ENCODE measurements at regions not wholly inside any gene's neighbourhood (a gene's known extent, or its start where the extent isn't known, plus 50 kb on each side); places are given as distances from the start of the nearest gene placed in this dataset.

DNA sequence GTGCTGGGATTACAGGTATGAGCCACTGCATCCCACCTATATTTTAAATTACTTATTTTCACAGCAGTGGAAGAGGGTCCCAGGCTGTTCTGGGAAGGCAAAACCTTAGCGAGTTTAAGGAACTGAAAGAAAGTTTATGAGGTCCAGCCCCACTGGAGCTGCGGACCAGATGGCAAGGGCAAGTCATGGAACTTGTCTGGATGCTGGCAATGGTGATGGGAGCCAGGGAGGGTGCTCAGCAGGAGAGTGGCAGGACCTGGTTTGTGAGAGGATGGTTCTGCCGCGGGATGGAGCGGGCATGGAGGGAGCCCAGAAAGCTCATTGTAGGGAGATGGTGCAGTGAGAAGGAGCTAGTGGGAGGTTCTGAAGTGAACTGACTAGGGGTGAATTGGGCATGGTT, 50.6 kb upstream of the SLC45A1 start:
- no peak for DNase-seq

DNA sequence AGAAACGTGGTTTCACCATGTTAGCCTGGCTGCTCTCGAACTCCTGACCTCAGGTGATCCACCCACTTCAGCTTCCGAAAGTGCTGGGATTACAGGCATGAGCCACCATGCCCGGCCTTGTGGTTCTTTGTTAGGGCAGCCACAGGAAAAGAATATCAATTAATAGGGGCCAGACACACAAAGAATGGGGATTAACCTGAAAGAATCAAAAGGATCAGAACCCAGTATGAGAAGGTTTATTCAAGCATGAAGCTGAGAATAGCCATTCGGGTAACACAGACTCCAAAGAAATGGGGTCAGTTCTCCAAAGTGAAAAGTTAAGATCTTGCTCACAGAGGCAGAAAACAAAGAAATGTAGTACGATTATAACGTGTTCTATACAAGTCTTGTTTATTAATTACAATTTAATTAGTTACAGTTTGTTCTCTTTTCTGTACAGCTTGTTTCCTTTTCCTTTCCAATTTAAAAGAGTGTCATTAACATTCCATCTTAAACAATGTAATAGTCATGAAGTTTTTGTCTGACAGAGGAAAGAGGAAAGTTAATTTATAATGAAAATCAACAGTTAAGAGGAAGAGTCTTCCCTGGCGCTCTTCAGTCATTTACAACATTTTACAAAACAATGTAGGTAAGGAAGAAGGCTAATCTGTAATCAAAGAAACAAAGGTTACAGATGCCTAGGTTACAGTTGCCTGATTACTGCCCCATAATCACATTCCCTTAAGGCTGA, 51.3 kb upstream of the SLC45A1 start:
- DNase-seq, result no peak

GRCh38 chr1:8263791-8264190, 54.1 kb upstream of the SLC45A1 start:
- DNase-seq, result no peak

DNA sequence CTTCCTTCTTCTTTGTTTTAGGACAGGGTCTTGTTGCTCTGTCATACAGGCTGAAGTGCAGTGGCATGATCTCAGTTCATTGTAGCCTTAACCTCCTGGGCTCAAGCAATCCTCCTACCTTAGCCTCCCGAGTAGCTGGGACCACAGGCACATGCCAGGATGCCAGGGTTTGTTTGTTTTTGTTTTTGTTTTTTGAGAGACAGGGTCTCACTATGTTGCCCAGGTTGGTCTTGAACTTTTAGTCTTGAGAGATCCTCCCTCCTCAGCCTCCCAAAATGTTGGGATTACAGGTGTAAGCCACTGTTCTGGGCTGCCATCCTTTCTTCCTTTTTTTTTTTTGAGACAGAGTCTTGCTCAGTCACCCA, 56.5 kb upstream of the SLC45A1 start:
- DNase-seq, result no peak

DNA sequence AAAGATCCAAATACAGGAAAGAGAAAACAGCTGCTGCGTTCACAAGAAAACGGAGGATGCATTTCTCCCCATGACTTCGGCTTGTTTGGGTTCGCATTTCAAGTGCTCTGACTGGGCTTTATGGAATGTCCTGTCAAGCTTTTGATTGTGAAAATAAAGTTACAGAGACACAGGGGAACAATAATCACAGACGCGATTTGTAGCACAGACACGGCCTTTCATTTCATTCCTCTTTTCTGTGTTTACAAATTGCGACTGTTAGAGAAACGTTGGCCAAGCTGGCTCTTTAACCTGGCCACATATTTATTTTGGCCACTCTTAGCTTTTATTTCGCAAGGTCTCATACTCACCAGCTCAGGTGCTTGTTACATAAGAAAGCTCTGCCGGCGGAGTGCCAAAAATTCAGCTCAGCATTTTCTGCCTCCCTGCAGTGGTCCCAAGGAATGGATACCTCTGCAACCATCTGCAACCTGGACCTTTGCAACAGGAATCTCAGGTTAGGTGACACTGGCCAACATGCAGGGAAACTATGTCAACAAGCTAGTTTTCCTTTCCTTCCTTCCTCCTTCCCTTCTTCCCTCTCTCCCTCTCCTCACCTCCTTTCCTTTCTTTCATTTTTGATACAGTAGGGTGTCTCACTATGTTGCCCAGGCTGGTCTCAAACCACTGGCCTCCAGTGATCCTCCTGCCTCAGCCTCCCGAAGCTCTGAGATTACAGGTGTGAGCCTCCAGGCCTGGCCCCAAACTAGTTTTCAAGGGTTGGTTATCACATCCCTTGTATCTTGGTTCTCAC, 58.2 kb upstream of the SLC45A1 start:
- no peak for DNase-seq

- no peak for DNase-seq
Observed at GRCh38 chr1:8257621-8258020, 60.3 kb upstream of the SLC45A1 start.

DNA sequence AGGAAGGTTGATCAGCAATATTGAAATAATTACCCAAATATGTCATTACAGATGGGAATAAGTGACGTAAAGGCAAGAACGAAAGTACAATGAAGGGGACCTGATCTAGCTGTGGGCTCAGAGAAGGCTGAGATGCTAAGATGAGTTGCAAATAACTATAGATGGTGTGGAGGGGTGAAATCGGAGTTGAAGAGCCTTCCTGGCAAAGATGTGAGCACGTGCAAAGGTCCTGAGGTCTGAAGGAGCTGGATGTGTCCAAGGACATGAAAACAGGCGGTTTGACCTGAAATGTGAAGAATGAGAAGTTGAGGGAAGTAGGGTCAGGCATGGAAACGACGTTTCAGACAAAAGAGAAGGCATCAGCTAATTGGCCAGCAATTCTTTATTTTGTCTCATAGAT, 61.6 kb upstream of the SLC45A1 start:
- no peak for DNase-seq

- no peak for DNase-seq
Observed at GRCh38 chr1:8255712-8256111, 62.2 kb upstream of the SLC45A1 start.

DNA sequence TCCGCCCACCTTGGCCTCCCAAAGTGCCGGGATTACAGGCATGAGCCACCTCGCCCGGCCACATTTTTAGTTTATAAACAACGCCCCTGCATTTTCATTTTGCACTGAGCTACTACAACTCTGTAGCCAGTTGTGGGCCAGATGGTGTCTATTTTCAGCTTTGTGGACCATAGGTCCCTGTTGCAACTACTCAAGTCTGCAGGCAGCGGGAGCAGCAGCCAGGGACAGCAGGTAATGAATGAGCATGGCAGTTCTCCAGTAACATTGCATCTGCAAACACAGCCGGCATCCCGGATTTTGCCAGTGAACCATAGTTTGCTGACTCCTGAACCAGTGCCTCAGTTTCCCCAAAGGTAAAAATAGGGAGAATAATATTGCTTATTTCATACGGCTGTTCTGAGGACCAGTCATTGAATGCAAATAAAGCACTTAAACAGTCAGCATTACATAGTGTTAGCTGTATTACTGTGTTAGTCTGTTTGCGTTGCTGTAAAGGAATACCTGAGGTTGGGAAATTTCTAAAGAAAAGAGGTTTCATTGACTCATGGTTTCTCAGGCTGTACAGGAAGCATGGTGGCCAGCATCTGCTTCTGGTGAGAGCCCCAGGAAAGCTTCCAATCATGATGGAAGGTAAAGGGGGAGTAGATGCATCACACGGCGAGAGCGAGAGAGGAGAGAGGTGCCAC, 65.5 kb upstream of the SLC45A1 start:
- DNase-seq, result no peak

DNA sequence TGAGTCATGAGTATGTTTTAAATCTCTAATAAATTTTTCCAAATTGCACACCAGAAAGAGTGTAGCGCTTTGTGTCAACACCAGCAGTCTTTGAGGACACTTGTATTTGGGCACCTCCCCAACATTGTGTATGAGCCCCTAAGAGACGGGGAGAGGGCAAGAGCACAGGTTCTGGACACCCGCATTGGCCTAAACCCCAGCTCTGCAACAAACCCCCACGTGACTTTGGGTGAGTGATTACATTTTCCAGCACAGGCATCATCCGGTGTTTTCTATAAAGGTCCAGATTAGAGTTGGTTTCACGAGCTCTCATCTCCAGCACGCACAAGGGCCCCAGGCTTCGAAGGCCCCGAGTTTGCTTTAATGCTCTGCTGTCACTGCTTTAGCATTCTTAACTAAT, 66.3 kb upstream of the SLC45A1 start:
- no peak for DNase-seq

DNA sequence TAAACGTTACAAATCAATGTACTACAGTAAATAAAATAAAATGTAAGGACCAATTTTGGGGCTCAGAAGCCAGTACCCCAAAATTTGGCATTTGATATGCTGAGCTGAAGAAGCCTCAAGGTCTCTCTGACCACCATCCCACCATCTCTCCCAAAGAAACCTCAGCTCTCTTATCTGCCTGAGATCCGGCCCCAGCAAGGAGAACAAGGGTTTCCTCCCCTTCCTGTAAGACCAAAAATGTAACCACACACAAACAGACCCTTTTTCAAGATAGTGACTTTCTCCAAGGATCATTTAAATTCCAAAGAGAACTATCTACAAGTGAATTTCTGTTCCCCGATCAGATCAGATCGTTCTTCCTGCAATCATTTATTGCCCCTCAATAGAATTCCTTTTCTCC, 68.1 kb upstream of the SLC45A1 start:
- no peak for DNase-seq

- no peak for DNase-seq
Observed at GRCh38 chr1:8247811-8248436, 70.0 kb upstream of the SLC45A1 start.

- no peak for DNase-seq
Observed at GRCh38 chr1:8244304-8244703, 73.6 kb upstream of the SLC45A1 start.

DNA sequence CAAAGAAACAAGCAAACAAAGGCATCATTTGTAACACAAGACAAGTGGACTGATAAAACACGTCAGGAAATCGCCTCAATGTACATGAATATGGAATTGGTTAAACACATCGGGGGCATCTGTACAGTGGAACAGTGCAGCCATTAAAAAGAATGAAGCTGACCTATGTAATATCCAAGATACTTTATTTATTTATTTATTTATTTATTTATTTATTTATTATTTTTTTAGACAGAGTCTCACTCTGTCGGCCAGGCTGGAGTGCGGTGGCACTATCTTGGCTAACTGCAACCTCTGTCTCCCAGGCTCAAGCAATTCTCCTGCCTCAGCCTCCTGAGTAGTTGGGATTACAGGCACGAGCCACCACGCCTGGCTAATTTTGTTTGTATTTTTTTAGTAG, 75.4 kb upstream of the SLC45A1 start:
- no peak for DNase-seq

- DNase-seq, result no peak
Observed at GRCh38 chr1:8241417-8242014, 76.4 kb upstream of the SLC45A1 start.

- DNase-seq, result no peak
Observed at GRCh38 chr1:8239306-8240023, 78.4 kb upstream of the SLC45A1 start.

- DNase-seq, result no peak
Observed at GRCh38 chr1:8239039-8239305, 78.9 kb upstream of the SLC45A1 start.

GRCh38 chr1:8238141-8239038, 79.5 kb upstream of the SLC45A1 start:
- DNase-seq, result peak; percentile 55

- no peak for DNase-seq
Observed at GRCh38 chr1:8232036-8232757, 85.7 kb upstream of the SLC45A1 start.

DNA sequence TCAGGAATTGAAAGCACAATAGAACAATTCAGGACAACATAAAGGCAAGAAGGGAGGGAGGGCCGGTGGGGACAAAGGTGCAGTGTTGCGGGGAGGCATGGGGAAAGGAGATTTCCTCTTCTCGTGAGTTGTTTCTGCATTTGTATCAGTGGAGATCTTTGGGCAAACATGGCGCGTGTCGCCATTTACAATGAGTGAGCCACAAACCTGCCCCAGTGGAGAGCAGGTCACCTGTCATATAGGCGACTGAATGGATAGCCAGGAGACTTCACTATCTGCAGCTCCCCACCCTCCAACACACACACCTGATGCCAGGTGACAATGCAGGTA, 87.7 kb upstream of the SLC45A1 start:
- no peak for DNase-seq

DNA sequence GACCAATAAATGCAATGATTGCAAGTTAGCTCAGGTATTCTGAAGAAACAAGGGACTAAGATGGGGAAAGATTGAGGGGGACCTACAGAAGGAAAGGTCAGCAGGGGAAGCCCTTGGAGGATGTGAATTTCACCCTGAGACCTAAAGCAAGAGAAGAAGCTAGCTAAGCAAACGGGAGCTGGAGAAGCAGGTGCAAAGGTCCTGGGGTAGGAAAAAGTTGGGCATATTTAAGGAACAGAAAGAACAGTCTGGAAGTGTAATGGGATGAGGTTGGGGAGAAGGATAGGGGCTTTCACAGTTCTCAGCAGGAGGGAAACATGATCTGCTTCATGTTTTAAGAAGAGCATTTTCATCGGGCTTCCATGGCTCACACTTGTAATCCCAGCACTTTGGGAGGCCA, 89.7 kb upstream of the SLC45A1 start:
- DNase-seq, result no peak

Data from suppressor macrophage treated with lipopolysaccharide for 4 hours (primary cell).